AG09319 (cell line): ENCODE measurements at regions not wholly inside any gene's neighbourhood (a gene's known extent, or its start where the extent isn't known, plus 50 kb on each side); places are given as distances from the start of the nearest gene placed in this dataset.
"Not testable (repeated sequence)": the region's sequence is repeated elsewhere in the genome, so short reads cannot be mapped to it uniquely, and the experiment has no call there.

ENCODE experiments used
- DNase-seq: peaks from one replicate; pipeline ENCODE4 v3.0.0-alpha.2; 2010; ENCODE audit warnings: low read depth; ENCODE audit errors: extremely low read depth
- CTCF ChIP-seq: IDR thresholded peaks from 2 replicates; pipeline ENCODE4 v1.5.1; 2011; ENCODE audit warnings: low read depth, mild to moderate bottlenecking, inconsistent platforms, low read length, moderate library complexity

GRCh38 chrX:47776292-47777006 lies 60.3 kb upstream of the ZNF81 start:
- TF ChIP-seq CTCF: no peak
- no peak for DNase-seq

GRCh38 chrX:47772764-47773163 lies 63.9 kb upstream of the ZNF81 start:
- no peak for DNase-seq
- no peak for TF ChIP-seq CTCF

GRCh38 chrX:47771473-47771872 lies 65.2 kb upstream of the ZNF81 start:
- DNase-seq: no peak
- TF ChIP-seq CTCF: no peak

GRCh38 chrX:47762826-47763225 lies 73.9 kb upstream of the ZNF81 start:
- not testable (repeated sequence) for DNase-seq

GRCh38 chrX:47752685-47753084 lies 84.0 kb upstream of the ZNF81 start:
- no peak for TF ChIP-seq CTCF
- DNase-seq: no peak

GRCh38 chrX:47751670-47752069 lies 85.0 kb upstream of the ZNF81 start:
- TF ChIP-seq CTCF: peak; percentile 35

GRCh38 chrX:47749185-47749967 lies 87.3 kb upstream of the ZNF81 start:
- TF ChIP-seq CTCF: no peak
- DNase-seq: no peak

More at GRCh38 chrX:47751670-47752069, 85.0 kb upstream of the ZNF81 start:
- no peak for DNase-seq
